DOHH2 (cell line): ENCODE measurements at regions not wholly inside any gene's neighbourhood (a gene's known extent, or its start where the extent isn't known, plus 50 kb on each side); places are given as distances from the start of the nearest gene placed in this dataset.

Experiments used
- EZH2phosphoT487 ChIP-seq: fragments of 200-600 bp; sonication (generic); IDR thresholded peaks from 2 replicates; pipeline ENCODE4 v1.6.1; 2017; ENCODE audit warnings: borderline replicate concordance, mild to moderate bottlenecking, antibody characterized with exemption, low read length, moderate library complexity, mixed read lengths
- TF ChIP-seq, protein P1 (sequence below): fragments of 200-600 bp; sonication (generic); IDR thresholded peaks from one replicate; pipeline ENCODE4 v1.5.1; 2014; ENCODE audit warnings: antibody characterized with exemption, mild to moderate bottlenecking, low read depth, low read length; ENCODE audit not compliant: poor library complexity, severe bottlenecking

DNA sequence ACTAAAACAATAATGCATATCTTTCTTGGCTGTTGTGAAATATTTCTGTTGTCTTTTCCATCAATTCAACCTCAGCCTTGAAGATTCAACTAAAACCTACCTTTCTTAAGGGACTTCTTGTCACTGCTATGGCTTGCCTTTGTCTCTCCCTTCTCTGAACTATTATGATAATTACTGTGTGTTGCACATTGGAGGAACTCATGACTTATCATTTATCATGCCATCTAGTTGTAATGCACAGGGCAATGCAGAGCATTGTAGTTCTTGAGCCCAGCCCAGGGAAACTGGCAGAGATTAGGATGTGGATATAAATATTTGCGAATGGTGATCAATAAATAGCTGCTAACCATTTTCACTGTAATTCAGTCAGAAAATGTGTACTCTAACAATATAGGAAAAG, 427.1 kb upstream of the FRG2C start:
- TF ChIP-seq, protein P1, sequence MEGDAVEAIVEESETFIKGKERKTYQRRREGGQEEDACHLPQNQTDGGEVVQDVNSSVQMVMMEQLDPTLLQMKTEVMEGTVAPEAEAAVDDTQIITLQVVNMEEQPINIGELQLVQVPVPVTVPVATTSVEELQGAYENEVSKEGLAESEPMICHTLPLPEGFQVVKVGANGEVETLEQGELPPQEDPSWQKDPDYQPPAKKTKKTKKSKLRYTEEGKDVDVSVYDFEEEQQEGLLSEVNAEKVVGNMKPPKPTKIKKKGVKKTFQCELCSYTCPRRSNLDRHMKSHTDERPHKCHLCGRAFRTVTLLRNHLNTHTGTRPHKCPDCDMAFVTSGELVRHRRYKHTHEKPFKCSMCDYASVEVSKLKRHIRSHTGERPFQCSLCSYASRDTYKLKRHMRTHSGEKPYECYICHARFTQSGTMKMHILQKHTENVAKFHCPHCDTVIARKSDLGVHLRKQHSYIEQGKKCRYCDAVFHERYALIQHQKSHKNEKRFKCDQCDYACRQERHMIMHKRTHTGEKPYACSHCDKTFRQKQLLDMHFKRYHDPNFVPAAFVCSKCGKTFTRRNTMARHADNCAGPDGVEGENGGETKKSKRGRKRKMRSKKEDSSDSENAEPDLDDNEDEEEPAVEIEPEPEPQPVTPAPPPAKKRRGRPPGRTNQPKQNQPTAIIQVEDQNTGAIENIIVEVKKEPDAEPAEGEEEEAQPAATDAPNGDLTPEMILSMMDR: no peak
- no peak for TF ChIP-seq EZH2phosphoT487
